ENCODE measurements at regions not wholly inside any gene's neighbourhood (a gene's known extent, or its start where the extent isn't known, plus 50 kb on each side); places are given as distances from the start of the nearest gene placed in this dataset.
"Not testable (repeated sequence)": the region's sequence is repeated elsewhere in the genome, so short reads cannot be mapped to it uniquely, and the experiment has no call there.

- no peak for DNase-seq (ENCODE audit: low spot score)
Observed at GRCh38 chr10:44278837-44279324, 106.0 kb downstream of the CXCL12 start.

GRCh38 chr10:44268435-44268948 lies 116.4 kb downstream of the CXCL12 start:
- DNase-seq (ENCODE audit: low spot score): not testable (repeated sequence)

GRCh38 chr10:44267007-44267406 lies 117.9 kb downstream of the CXCL12 start:
- DNase-seq (ENCODE audit: low spot score): no peak

GRCh38 chr10:44264244-44264643 lies 120.7 kb downstream of the CXCL12 start:
- no peak for DNase-seq (ENCODE audit: low spot score)

- no peak for DNase-seq (ENCODE audit: low spot score)
Observed at GRCh38 chr10:44263771-44264170, 121.1 kb downstream of the CXCL12 start.

- DNase-seq (ENCODE audit: low spot score): no peak
Observed at GRCh38 chr10:44262551-44263251, 122.2 kb downstream of the CXCL12 start.

GRCh38 chr10:44261710-44262455 lies 123.0 kb downstream of the CXCL12 start:
- DNase-seq (ENCODE audit: low spot score): no peak

GRCh38 chr10:44261296-44261695 lies 123.6 kb downstream of the CXCL12 start:
- DNase-seq (ENCODE audit: low spot score): no peak

GRCh38 chr10:44260286-44260928 lies 124.5 kb downstream of the CXCL12 start:
- DNase-seq (ENCODE audit: low spot score): no peak

- no peak for DNase-seq (ENCODE audit: low spot score)
Observed at GRCh38 chr10:44259090-44259874, 125.6 kb downstream of the CXCL12 start.

GRCh38 chr10:44258460-44259089 lies 126.3 kb downstream of the CXCL12 start:
- no peak for DNase-seq (ENCODE audit: low spot score)

GRCh38 chr10:44258019-44258418 lies 126.9 kb downstream of the CXCL12 start:
- no peak for DNase-seq (ENCODE audit: low spot score)

- no peak for DNase-seq (ENCODE audit: low spot score)
Observed at GRCh38 chr10:44253769-44254462, 131.0 kb downstream of the CXCL12 start.

- not testable (repeated sequence) for DNase-seq (ENCODE audit: low spot score)
Observed at GRCh38 chr10:44252631-44253030, 132.3 kb downstream of the CXCL12 start.

- not testable (repeated sequence) for DNase-seq (ENCODE audit: low spot score)
Observed at GRCh38 chr10:44249933-44250332, 135.0 kb downstream of the CXCL12 start.

GRCh38 chr10:44249490-44249889 lies 135.4 kb downstream of the CXCL12 start:
- no peak for DNase-seq (ENCODE audit: low spot score)

- DNase-seq (ENCODE audit: low spot score): not testable (repeated sequence)
Observed at GRCh38 chr10:44246700-44247099, 138.2 kb downstream of the CXCL12 start.

GRCh38 chr10:44246287-44246686 lies 138.6 kb downstream of the CXCL12 start:
- not testable (repeated sequence) for DNase-seq (ENCODE audit: low spot score)

GRCh38 chr10:44245601-44245938 lies 139.3 kb downstream of the CXCL12 start:
- no peak for DNase-seq (ENCODE audit: low spot score)

GRCh38 chr10:44244745-44245600 lies 139.9 kb downstream of the CXCL12 start:
- no peak for DNase-seq (ENCODE audit: low spot score)
